ENCODE measurements at regions not wholly inside any gene's neighbourhood (a gene's known extent, or its start where the extent isn't known, plus 50 kb on each side); places are given as distances from the start of the nearest gene placed in this dataset.

DNA sequence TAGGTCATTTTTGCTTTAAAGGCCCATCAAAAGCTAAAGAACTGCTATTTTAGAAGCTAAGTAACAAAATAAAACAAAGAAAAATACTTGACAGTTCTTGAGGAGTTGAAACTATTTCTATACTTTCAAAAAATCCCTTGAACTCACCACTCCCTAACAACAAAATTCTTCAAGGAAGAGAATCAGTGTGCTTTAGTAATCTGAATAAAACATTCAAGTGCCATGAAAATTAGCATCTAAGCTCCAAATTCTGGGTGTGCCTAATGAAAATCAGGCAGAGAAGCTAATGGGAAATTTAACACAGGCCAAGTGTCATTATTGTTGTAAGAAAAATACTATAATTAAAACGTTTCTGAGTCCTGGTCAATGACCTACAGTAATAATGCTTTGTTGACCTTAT is 456.3 kb downstream of the ZEB2 start:
- Mint-ChIP-seq H3K9me3 (no peaks in the 10 kb centered on the region), H3K4me3 (no peak overlapping the region), H3K4me1 (no peaks in the 10 kb centered on the region), H3K27me3 (ENCODE audit: insufficient read depth, low read depth) (no peaks in the 10 kb centered on the region), H3K36me3 (no peaks in the 10 kb centered on the region), H3K27ac (no peak overlapping the region)
- Histone ChIP-seq H3K9me3 (ENCODE audit: low read depth) (no peaks in the 10 kb centered on the region), H2AFZ (replicated peaks) (no peak overlapping the region), H3K27ac (no peak overlapping the region), H3K9ac (no peak overlapping the region), H3K79me2 (ENCODE audit: low read depth) (no peaks in the 10 kb centered on the region), H3K4me3 (no peak overlapping the region), H3K27me3 (no peaks in the 10 kb centered on the region), H4K20me1 (ENCODE audit: low read depth) (no peaks in the 10 kb centered on the region), H3K4me1 (no peaks in the 10 kb centered on the region), H3F3A (ENCODE audit: low read depth) (no peaks in the 10 kb centered on the region), H3K36me3 (no peaks in the 10 kb centered on the region), H3K4me2 (no peak overlapping the region)
- no peak for DNase-seq (ENCODE audit: low spot score)
- TF ChIP-seq EZH2 (IDR thresholded peaks at IDR 0.05) (no peak), EZH2phosphoT487 (IDR thresholded peaks at IDR 0.05) (no peak)
- TF ChIP-seq, protein P1, sequence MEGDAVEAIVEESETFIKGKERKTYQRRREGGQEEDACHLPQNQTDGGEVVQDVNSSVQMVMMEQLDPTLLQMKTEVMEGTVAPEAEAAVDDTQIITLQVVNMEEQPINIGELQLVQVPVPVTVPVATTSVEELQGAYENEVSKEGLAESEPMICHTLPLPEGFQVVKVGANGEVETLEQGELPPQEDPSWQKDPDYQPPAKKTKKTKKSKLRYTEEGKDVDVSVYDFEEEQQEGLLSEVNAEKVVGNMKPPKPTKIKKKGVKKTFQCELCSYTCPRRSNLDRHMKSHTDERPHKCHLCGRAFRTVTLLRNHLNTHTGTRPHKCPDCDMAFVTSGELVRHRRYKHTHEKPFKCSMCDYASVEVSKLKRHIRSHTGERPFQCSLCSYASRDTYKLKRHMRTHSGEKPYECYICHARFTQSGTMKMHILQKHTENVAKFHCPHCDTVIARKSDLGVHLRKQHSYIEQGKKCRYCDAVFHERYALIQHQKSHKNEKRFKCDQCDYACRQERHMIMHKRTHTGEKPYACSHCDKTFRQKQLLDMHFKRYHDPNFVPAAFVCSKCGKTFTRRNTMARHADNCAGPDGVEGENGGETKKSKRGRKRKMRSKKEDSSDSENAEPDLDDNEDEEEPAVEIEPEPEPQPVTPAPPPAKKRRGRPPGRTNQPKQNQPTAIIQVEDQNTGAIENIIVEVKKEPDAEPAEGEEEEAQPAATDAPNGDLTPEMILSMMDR (IDR thresholded peaks at IDR 0.05): no peak

DNA sequence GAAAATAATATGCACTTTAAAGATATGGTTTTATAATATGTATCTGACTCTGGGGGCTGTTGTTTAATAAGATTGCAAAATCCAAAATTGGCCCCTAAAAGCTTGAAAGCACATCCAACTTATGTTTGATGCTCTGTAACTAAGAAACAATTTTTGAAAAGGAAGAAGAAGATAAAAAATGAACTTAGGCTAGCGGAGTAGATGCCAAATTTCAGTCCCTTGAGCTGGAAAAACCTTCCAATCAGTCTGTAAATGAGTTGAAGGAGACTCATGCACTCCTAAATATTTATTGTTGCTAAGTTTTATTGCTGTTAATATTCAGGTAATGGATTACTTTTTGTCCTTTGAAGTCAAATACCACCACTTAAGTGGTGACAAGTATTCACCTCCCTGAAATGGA is 465.0 kb downstream of the ZEB2 start:
- Mint-ChIP-seq H3K4me3 (no peak overlapping the region), H3K27ac (no peak overlapping the region), H3K27me3 (ENCODE audit: insufficient read depth, low read depth) (no peaks in the 10 kb centered on the region), H3K4me1 (no peaks in the 10 kb centered on the region), H3K9me3 (no peaks in the 10 kb centered on the region), H3K36me3 (no peaks in the 10 kb centered on the region)
- Histone ChIP-seq H3K4me2 (no peak overlapping the region), H3K79me2 (ENCODE audit: low read depth) (no peaks in the 10 kb centered on the region), H4K20me1 (ENCODE audit: low read depth) (no peaks in the 10 kb centered on the region), H3K9ac (no peak overlapping the region), H3K9me3 (ENCODE audit: low read depth) (no peaks in the 10 kb centered on the region), H3K4me3 (no peak overlapping the region), H3K27me3 (no peaks in the 10 kb centered on the region), H3K4me1 (no peaks in the 10 kb centered on the region), H2AFZ (replicated peaks) (no peak overlapping the region), H3K27ac (no peak overlapping the region), H3F3A (ENCODE audit: low read depth) (no peaks in the 10 kb centered on the region), H3K36me3 (no peaks in the 10 kb centered on the region)
- TF ChIP-seq EZH2phosphoT487 (IDR thresholded peaks at IDR 0.05): no peak
- TF ChIP-seq EZH2 (IDR thresholded peaks at IDR 0.05): no peak
- TF ChIP-seq, protein P1 (IDR thresholded peaks at IDR 0.05): no peak
- DNase-seq (ENCODE audit: low spot score): no peak

DNA sequence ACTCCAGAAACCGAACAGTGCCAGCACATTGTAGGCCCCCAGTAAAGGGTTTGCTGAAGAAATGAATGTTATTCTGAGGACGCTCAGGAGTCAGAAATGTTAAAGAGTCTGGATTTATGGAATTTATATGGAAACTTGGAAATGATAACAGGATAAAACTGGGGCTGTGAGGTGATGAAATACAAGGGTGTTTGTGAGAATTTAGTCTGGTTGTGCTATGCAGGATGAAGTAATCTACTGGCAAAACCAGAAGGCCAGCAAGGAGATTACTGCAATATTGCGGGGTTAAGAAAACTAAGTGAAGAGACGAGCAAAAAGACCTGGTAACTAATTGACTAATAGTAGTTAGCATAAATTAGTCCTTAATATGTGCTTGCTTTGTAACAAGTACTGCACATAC is 467.8 kb downstream of the ZEB2 start:
- H4K20me1 ChIP-seq (ENCODE audit: low read depth): no peaks in the 10 kb centered on the region
- no peak for TF ChIP-seq EZH2 (IDR thresholded peaks at IDR 0.05)
- TF ChIP-seq, protein P1 (IDR thresholded peaks at IDR 0.05): no peak
- TF ChIP-seq EZH2phosphoT487 (IDR thresholded peaks at IDR 0.05): no peak

More for the DNA sequence above, 467.8 kb downstream of the ZEB2 start:
- H2AFZ ChIP-seq (replicated peaks): no peak overlapping the region
- Mint-ChIP-seq H3K27ac (no peak overlapping the region), H3K4me3 (no peak overlapping the region), H3K4me1 (no peaks in the 10 kb centered on the region), H3K36me3 (no peaks in the 10 kb centered on the region), H3K9me3 (no peaks in the 10 kb centered on the region), H3K27me3 (ENCODE audit: insufficient read depth, low read depth) (no peaks in the 10 kb centered on the region)
- no peak overlapping the region for H3K27ac ChIP-seq
- no peaks in the 10 kb centered on the region for H3K79me2 ChIP-seq (ENCODE audit: low read depth)
- H3K27me3 ChIP-seq: no peaks in the 10 kb centered on the region
- no peaks in the 10 kb centered on the region for H3K9me3 ChIP-seq (ENCODE audit: low read depth)
- no peak overlapping the region for H3K4me3 ChIP-seq
- no peak for DNase-seq (ENCODE audit: low spot score)
- H3F3A ChIP-seq (ENCODE audit: low read depth): no peaks in the 10 kb centered on the region
- no peak overlapping the region for H3K4me2 ChIP-seq
- H3K4me1 ChIP-seq: no peaks in the 10 kb centered on the region
- H3K36me3 ChIP-seq: no peaks in the 10 kb centered on the region
- no peak overlapping the region for H3K9ac ChIP-seq

Data from neural progenitor cell (in vitro differentiated cells).